Adrenal gland (tissue), 5 donors: ENCODE measurements at regions not wholly inside any gene's neighbourhood (a gene's known extent, or its start where the extent isn't known, plus 50 kb on each side); places are given as distances from the start of the nearest gene placed in this dataset.

Source experiments
- CTCF ChIP-seq, 6 experiments: fragments of 450-650 bp in 4 of 6; fragments of 200-600 bp in 2 of 6; sonication (generic) in 1 of 6; IDR thresholded peaks; 1 replicate in 5 of 6; 2 replicates in 1 of 6; pipeline versions ENCODE4 v1.5.1 to v1.8.0; 2016 to 2021; ENCODE audit warnings: antibody characterized with exemption in 6 of 6, mild to moderate bottlenecking in 2 of 6, moderate library complexity in 1 of 6
- POLR2A ChIP-seq, 2 donors: fragments of 450-650 bp; IDR thresholded peaks; one replicate each; pipeline ENCODE4 v1.6.1; 2017; ENCODE audit warnings: antibody characterized with exemption in 2 of 2, mild to moderate bottlenecking in 2 of 2, moderate library complexity in 1 of 2
- donor health status: DM: no; HTN: no; CAD: no.

- TF ChIP-seq CTCF (IDR thresholded peaks at IDR 0.05) (no peak), POLR2A (IDR thresholded peaks at IDR 0.05) (no peak)
Measured at GRCh38 chr2:21396252-21396651, 272.5 kb downstream of the TDRD15 start.
